ENCODE measurements at regions not wholly inside any gene's neighbourhood (a gene's known extent, or its start where the extent isn't known, plus 50 kb on each side); places are given as distances from the start of the nearest gene placed in this dataset.

DNA sequence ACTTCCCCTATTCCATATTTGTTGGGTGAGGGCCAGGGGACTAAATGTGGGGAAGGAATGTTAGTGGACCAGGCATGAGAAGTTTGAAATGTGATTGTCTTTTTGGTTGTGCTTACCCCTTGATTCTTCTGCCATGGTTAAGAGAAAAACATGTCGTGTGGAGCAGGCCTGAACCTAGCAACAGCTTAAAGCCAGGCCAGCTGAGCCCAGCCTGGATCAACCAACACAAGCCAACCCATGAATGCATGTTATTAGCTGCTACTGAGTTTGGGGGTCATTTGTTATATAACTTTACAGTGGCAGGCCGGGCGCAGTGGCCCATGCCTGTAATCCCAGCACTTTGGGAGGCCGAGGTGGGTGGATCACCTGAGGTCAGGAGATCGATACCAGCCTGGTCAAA lies 52.4 kb upstream of the TRIO start:
- Histone ChIP-seq H3K36me3 (replicated peaks; ENCODE audit: low read depth, low read length) (no peaks in the 10 kb centered on the region), H3K27ac (ENCODE audit: low read length) (no peak overlapping the region), H3K9ac (ENCODE audit: low read length) (no peak overlapping the region), H3K4me3 (ENCODE audit: low read length) (no peak overlapping the region), H3K4me2 (ENCODE audit: low read length) (no peak overlapping the region), H2AFZ (ENCODE audit: low read depth, low read length) (no peak overlapping the region), H3K27me3 (ENCODE audit: low read depth, low read length) (no peaks in the 10 kb centered on the region), H4K20me1 (ENCODE audit: insufficient read depth, low read length) (no peaks in the 10 kb centered on the region), H3K4me1 (ENCODE audit: low read length) (no peaks in the 10 kb centered on the region), H3K79me2 (ENCODE audit: low read length) (no peaks in the 10 kb centered on the region), H3K9me3 (ENCODE audit: insufficient read depth, low read length) (no peaks in the 10 kb centered on the region)
- no peak for TF ChIP-seq EZH2phosphoT487 (IDR thresholded peaks at IDR 0.05; ENCODE audit: low read depth)
- TF ChIP-seq, protein P1, sequence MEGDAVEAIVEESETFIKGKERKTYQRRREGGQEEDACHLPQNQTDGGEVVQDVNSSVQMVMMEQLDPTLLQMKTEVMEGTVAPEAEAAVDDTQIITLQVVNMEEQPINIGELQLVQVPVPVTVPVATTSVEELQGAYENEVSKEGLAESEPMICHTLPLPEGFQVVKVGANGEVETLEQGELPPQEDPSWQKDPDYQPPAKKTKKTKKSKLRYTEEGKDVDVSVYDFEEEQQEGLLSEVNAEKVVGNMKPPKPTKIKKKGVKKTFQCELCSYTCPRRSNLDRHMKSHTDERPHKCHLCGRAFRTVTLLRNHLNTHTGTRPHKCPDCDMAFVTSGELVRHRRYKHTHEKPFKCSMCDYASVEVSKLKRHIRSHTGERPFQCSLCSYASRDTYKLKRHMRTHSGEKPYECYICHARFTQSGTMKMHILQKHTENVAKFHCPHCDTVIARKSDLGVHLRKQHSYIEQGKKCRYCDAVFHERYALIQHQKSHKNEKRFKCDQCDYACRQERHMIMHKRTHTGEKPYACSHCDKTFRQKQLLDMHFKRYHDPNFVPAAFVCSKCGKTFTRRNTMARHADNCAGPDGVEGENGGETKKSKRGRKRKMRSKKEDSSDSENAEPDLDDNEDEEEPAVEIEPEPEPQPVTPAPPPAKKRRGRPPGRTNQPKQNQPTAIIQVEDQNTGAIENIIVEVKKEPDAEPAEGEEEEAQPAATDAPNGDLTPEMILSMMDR (IDR thresholded peaks at IDR 0.05; ENCODE audit: low read depth, low read length), result no peak

DNA sequence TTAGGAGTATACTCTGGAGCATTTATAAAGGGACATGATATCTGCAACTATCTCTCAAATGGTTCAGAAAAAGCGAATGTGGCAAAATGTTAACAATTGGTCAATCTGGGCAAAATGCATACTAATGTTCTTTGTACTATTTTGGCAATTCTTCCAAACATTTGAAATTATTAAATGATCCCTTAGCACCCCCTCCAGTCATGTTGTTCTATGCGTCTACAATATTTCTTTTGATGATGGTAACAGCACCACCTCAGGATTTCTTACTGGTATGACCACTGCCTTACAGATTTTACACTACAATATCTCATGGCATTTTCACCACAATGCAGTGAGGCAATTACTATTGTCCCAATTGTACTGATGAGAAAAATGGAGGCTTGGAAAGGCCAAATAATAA lies 52.9 kb upstream of the TRIO start:
- Histone ChIP-seq H3K4me2 (ENCODE audit: low read length) (no peak overlapping the region), H3K4me3 (ENCODE audit: low read length) (no peak overlapping the region), H2AFZ (ENCODE audit: low read depth, low read length) (no peak overlapping the region), H4K20me1 (ENCODE audit: insufficient read depth, low read length) (no peaks in the 10 kb centered on the region), H3K9ac (ENCODE audit: low read length) (no peak overlapping the region), H3K27me3 (ENCODE audit: low read depth, low read length) (no peaks in the 10 kb centered on the region), H3K79me2 (ENCODE audit: low read length) (no peaks in the 10 kb centered on the region), H3K36me3 (replicated peaks; ENCODE audit: low read depth, low read length) (no peaks in the 10 kb centered on the region), H3K9me3 (ENCODE audit: insufficient read depth, low read length) (no peaks in the 10 kb centered on the region), H3K4me1 (ENCODE audit: low read length) (no peaks in the 10 kb centered on the region), H3K27ac (ENCODE audit: low read length) (no peak overlapping the region)
- TF ChIP-seq, protein P1 (IDR thresholded peaks at IDR 0.05; ENCODE audit: low read depth, low read length), result no peak
- no peak for TF ChIP-seq EZH2phosphoT487 (IDR thresholded peaks at IDR 0.05; ENCODE audit: low read depth)

- Histone ChIP-seq H3K4me3 (ENCODE audit: low read length) (no peak overlapping the region), H3K4me2 (ENCODE audit: low read length) (no peak overlapping the region), H3K36me3 (replicated peaks; ENCODE audit: low read depth, low read length) (no peaks in the 10 kb centered on the region), H3K4me1 (ENCODE audit: low read length) (no peaks in the 10 kb centered on the region), H3K79me2 (ENCODE audit: low read length) (no peaks in the 10 kb centered on the region), H4K20me1 (ENCODE audit: insufficient read depth, low read length) (no peaks in the 10 kb centered on the region), H3K27me3 (ENCODE audit: low read depth, low read length) (no peaks in the 10 kb centered on the region), H3K9ac (ENCODE audit: low read length) (no peak overlapping the region), H3K27ac (ENCODE audit: low read length) (no peak overlapping the region), H3K9me3 (ENCODE audit: insufficient read depth, low read length) (no peaks in the 10 kb centered on the region), H2AFZ (ENCODE audit: low read depth, low read length) (no peak overlapping the region)
- no peak for TF ChIP-seq EZH2phosphoT487 (IDR thresholded peaks at IDR 0.05; ENCODE audit: low read depth)
- TF ChIP-seq, protein P1 (IDR thresholded peaks at IDR 0.05; ENCODE audit: low read depth, low read length), result no peak
Observed at GRCh38 chr5:14089198-14089597, 53.9 kb upstream of the TRIO start.

DNA sequence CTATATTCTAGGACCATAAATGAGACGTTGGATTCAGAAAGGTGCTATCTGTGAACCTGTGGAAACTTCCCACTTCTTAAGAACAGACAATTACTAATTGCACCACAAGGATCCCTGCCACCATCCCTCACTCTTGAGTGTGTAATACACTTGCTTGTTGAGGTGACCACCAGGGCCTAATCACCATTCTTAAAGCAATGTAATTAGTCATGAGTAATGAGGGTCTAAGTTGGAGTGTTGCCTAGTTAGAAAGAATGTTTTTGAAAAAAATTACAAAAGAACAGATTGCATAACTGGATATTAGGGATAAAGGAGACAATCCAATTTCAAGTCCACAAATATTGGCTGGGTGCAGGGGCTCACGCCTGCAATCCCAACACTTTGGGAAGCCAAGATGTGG lies 56.9 kb upstream of the TRIO start:
- no peak overlapping the region for H3K27ac ChIP-seq (ENCODE audit: low read length)
- no peak overlapping the region for H3K4me3 ChIP-seq (ENCODE audit: low read length)
- no peaks in the 10 kb centered on the region for H3K4me1 ChIP-seq (ENCODE audit: low read length)
- no peak overlapping the region for H3K4me2 ChIP-seq (ENCODE audit: low read length)
- no peak overlapping the region for H2AFZ ChIP-seq (ENCODE audit: low read depth, low read length)
- TF ChIP-seq, protein P1 (IDR thresholded peaks at IDR 0.05; ENCODE audit: low read depth, low read length), result no peak
- TF ChIP-seq EZH2phosphoT487 (IDR thresholded peaks at IDR 0.05; ENCODE audit: low read depth), result no peak
- no peaks in the 10 kb centered on the region for H3K27me3 ChIP-seq (ENCODE audit: low read depth, low read length)
- H4K20me1 ChIP-seq (ENCODE audit: insufficient read depth, low read length), result no peaks in the 10 kb centered on the region
- no peak overlapping the region for H3K9ac ChIP-seq (ENCODE audit: low read length)
- no peaks in the 10 kb centered on the region for H3K36me3 ChIP-seq (replicated peaks; ENCODE audit: low read depth, low read length)
- no peaks in the 10 kb centered on the region for H3K9me3 ChIP-seq (ENCODE audit: insufficient read depth, low read length)
- no peaks in the 10 kb centered on the region for H3K79me2 ChIP-seq (ENCODE audit: low read length)
